ENCODE measurements at regions not wholly inside any gene's neighbourhood (a gene's known extent, or its start where the extent isn't known, plus 50 kb on each side); places are given as distances from the start of the nearest gene placed in this dataset.

- 70 to 73% methylated on average over 1 of the region's 1 CpG for WGBS, 2 donors
- intact Hi-C loops (cut with DNase I) = no loop called here
These were observed 225.9 kb upstream of the GYPA start for GRCh38 chr4:144366425-144366824.

DNA sequence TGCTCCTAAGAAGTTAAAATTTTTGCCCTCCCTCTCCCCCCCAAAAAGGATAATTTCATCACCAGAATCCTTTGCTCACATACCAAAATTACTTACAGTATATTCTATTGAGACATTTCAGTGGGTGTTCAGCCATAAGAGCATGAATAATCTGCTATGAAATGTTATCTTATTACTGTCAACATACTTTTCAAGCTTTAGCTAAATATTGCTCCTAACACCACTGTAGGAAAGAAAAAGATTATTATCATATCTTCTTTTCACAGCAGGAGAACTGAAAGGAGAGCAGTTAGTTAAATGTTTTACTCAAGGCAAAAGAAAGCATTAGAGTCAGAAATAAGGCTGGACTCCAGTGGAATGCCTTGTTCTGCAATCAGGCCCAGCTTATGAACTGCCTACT lies 231.0 kb upstream of the GYPA start:
- H3K27me3 ChIP-seq = no peaks in the 10 kb centered on the region
- no peak for DNase-seq
- intact Hi-C loops (cut with DNase I) = no loop called here
- ATAC-seq = no peak
- no peaks in the 10 kb centered on the region for H3K9me3 ChIP-seq
- H3K4me3 ChIP-seq = no peak overlapping the region
- TF ChIP-seq CTCF (IDR thresholded peaks at IDR 0.05) (no peak), POLR2A (IDR thresholded peaks at IDR 0.05) (no peak)
- H3K4me1 ChIP-seq = no peaks in the 10 kb centered on the region
- no peaks in the 10 kb centered on the region for H3K36me3 ChIP-seq (replicated peaks in 1 of 2; ENCODE audit: insufficient read depth in 1 of 2, low read depth in 2 of 2)
- H3K27ac ChIP-seq = no peak overlapping the region

More at GRCh38 chr4:144366425-144366824, 225.9 kb upstream of the GYPA start:
- DNase-seq = no peak
- TF ChIP-seq CTCF (IDR thresholded peaks at IDR 0.05) (no peak), POLR2A (IDR thresholded peaks at IDR 0.05) (no peak)
- H3K36me3 ChIP-seq (replicated peaks in 1 of 2; ENCODE audit: insufficient read depth in 1 of 2, low read depth in 2 of 2) = no peaks in the 10 kb centered on the region
- no peak overlapping the region for H3K27ac ChIP-seq
- no peak overlapping the region for H3K4me3 ChIP-seq
- H3K27me3 ChIP-seq = no peaks in the 10 kb centered on the region
- H3K4me1 ChIP-seq = no peaks in the 10 kb centered on the region
- H3K9me3 ChIP-seq = no peaks in the 10 kb centered on the region
- ATAC-seq = no peak

- ATAC-seq = no peak
- DNase-seq = no peak
- WGBS, 2 donors = 48 to 51% methylated on average over 5 of the region's 5 CpGs
- no peaks in the 10 kb centered on the region for H3K4me1 ChIP-seq
- intact Hi-C loops (cut with DNase I) = no loop called here
- TF ChIP-seq CTCF (IDR thresholded peaks at IDR 0.05) (no peak), POLR2A (IDR thresholded peaks at IDR 0.05) (no peak)
- no peaks in the 10 kb centered on the region for H3K36me3 ChIP-seq (replicated peaks in 1 of 2; ENCODE audit: insufficient read depth in 1 of 2, low read depth in 2 of 2)
- H3K27me3 ChIP-seq = no peaks in the 10 kb centered on the region
- H3K27ac ChIP-seq = no peak overlapping the region
- H3K9me3 ChIP-seq = no peaks in the 10 kb centered on the region
- no peak overlapping the region for H3K4me3 ChIP-seq
These were observed 233.5 kb upstream of the GYPA start for GRCh38 chr4:144374065-144374464.

DNA sequence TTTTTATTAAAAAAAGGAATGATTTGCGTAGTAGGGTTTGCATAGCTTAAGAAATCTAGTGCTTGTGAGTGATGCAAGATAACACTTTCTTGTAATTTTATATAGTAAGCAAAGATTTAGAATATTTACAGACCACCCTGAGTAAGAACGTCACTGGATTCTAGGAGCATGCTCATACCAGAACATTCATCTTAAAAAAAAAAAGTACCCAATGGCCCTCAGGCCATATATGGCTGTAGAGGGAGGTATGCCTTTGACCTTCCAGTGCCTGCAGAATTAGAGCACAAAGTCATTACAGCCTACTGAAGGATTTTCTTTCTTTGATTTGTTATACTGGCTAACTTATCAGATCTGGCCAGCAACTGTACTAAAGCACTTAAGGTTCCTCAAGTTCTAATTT lies 236.3 kb upstream of the GYPA start:
- no peak for TF ChIP-seq POLR2A (IDR thresholded peaks at IDR 0.05)
- TF ChIP-seq CTCF (IDR thresholded peaks at IDR 0.05) = no peak
- ATAC-seq (no peak), DNase-seq (no peak)
- intact Hi-C loops (cut with DNase I) = no loop called here
- H3K9me3 ChIP-seq = no peaks in the 10 kb centered on the region
- H3K4me1 ChIP-seq = no peaks in the 10 kb centered on the region
- no peaks in the 10 kb centered on the region for H3K36me3 ChIP-seq (replicated peaks in 1 of 2; ENCODE audit: insufficient read depth in 1 of 2, low read depth in 2 of 2)
- H3K27ac ChIP-seq = no peak overlapping the region
- 59 to 62% methylated on average over 2 of the region's 2 CpGs for WGBS, 2 donors
- no peaks in the 10 kb centered on the region for H3K27me3 ChIP-seq
- H3K4me3 ChIP-seq = no peak overlapping the region

DNA sequence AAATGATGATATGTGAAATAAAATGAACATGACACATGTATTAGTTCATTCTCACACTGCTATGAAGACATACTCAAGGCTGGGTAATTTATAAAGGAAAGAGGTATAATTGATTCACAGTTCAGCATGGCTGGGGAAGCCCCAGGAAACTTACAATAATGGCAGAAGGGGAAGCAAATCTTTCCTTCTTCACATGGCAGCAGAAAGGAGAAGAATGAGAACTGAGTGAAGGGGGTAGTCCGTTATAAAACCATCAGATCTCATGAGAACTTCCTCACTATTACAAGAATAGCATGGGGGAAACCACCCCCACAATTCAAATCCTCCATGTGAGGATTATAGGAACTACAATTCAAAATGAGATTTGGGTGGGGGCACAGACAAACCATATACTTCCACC lies 243.9 kb upstream of the GYPA start:
- Histone ChIP-seq H3K9me3 (peaks cover 0 to 4% (median 0%) of the 10 kb centered on the region in 3 donors), H3K36me3 (replicated peaks in 1 of 2; ENCODE audit: insufficient read depth in 1 of 2, low read depth in 2 of 2) (no peaks in the 10 kb centered on the region), H3K4me1 (no peaks in the 10 kb centered on the region), H3K4me3 (no peak overlapping the region), H3K27ac (no peak overlapping the region), H3K27me3 (no peaks in the 10 kb centered on the region)
- 37 to 50% methylated on average over 1 of the region's 1 CpG for WGBS, 2 donors
- intact Hi-C loops (cut with DNase I) = no loop called here
- TF ChIP-seq CTCF (IDR thresholded peaks at IDR 0.05) (no peak), POLR2A (IDR thresholded peaks at IDR 0.05) (no peak)
- no peak for DNase-seq
- no peak for ATAC-seq

Measured in body of pancreas (tissue), 4 donors.